GM18861 (cell line): ENCODE measurements at regions not wholly inside any gene's neighbourhood (a gene's known extent, or its start where the extent isn't known, plus 50 kb on each side); places are given as distances from the start of the nearest gene placed in this dataset.

ENCODE experiments used
- ATAC-seq: cut with Tn5 transposase; IDR thresholded peaks from one replicate; pipeline ENCODE4 v1.9.1; 2021; ENCODE audit not compliant: unreplicated experiment

GRCh38 chr1:93815366-93816110 is 63.5 kb downstream of the DNTTIP2 start:
- ATAC-seq: no peak

DNA sequence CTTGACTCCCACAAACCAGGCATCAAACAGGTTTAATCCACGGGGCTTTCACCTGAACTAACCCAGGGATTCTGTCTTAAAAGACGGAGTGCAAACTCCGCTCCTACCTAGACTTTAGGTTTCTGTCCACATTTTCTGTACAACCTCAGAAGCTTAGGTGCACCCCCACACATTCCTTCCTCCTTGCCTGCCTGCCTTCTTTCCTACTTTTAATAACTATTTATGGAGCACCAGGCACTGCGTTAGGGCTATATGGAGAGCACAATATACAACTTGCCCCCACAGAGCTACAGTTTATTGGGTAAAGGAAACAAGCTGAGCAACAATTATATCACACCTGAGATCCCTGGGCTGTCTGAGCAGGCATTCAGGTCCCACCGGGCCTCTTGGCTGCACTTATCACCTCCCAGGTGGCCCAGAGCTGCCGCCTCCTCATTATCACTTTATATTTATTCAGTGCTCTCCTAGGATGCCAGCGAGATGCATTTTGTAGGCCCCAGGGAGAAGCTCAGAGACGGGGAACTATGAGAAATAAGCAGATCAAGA is 64.1 kb downstream of the DNTTIP2 start:
- no peak for ATAC-seq

GRCh38 chr1:93814059-93814794 is 64.8 kb downstream of the DNTTIP2 start:
- ATAC-seq: peak; percentile 82

DNA sequence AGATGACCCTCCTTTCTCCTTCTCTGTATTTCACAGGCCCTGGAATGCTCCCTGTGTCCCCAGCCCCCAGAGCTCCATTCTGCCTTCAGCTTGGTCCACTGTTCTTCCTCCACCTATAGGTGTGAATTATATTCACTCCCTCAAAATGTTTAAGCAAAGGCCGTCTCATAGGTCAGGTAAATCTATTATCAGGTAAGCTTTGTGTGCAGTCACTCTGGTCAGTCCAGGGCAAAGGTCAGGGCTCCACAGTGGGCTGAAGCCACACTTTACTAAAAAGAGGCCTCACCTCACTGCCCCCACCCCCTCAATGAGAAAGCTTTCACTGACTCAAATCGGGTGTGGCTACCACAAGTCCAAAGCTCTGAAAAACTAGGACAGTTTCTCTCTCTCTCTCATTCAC is 65.9 kb downstream of the DNTTIP2 start:
- no peak for ATAC-seq

DNA sequence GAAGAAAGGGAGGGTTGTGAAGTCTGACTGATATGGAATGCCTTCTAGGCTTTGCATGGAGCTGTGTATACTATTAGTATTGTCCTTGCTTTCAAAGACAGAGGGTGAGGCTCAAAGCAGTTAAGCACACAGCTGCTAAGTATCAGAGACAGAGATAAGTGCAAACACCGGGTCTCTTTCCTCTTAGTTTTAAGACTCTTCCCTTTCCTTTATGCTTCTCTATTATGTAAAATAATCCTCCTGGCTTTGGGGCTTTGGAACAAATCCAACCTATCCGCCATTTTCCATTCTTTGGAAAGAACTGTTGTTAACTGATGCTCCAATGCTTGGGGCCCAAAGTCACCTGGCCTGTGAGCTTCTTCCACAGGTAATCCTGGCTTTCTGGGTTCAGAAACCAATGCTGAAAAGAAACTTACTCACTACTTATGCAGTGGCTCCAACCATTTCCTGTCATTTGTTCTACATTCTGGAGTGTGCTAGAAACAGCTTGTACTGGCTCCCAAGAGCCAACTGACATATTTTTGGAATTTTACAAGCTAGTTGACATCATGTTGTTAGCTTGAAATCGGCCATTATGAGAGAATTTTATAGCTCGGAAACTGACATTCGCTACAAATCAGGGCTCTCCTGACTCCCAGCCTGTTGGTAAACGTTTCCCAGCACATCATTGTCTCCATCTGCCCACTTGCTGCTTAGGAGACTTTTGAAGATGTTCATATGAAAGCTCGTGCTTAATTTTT is 67.5 kb downstream of the DNTTIP2 start:
- no peak for ATAC-seq

DNA sequence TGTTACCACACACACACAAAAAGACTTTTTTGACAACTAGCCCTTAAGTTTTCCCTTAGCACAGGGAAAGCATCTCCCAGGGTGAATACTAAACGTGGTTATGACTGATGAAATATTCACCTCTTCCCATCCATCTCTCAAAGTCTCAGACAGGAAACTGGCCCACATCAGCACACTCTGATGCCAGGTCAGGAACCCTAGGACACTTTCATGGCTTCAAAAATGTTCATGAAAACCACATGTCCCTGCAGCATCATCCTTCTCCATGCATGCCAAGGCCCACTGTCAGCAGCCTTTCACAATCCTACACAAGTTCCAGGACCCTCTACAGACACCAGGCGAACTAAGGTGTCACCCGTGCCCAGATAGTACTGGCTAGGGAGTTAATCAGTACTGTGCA is 68.7 kb downstream of the DNTTIP2 start:
- ATAC-seq: no peak

GRCh38 chr1:93808871-93809270 is 70.1 kb downstream of the DNTTIP2 start:
- ATAC-seq: no peak

GRCh38 chr1:93807311-93807930 is 71.6 kb downstream of the DNTTIP2 start:
- ATAC-seq: no peak

- ATAC-seq: no peak
Measured at GRCh38 chr1:93805027-93805610, 73.9 kb downstream of the DNTTIP2 start.

DNA sequence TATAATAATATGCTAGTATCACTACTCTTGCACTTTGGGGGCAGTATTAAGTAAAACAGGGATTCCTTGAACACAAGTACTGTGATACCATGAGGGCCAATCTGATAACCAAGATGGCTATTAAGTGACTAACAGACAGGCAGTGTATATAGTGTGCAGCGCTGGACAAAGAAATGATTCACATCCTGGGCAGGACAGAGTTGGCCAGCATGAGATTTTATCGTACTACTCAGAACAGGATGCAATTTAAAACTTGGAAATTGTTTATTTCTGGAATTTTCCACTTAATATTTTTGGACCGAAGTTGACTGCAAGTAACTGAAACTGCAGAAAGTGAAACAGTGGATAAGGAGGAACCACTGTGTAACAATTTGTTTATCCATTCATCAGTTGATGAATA is 74.6 kb downstream of the DNTTIP2 start:
- ATAC-seq: no peak

DNA sequence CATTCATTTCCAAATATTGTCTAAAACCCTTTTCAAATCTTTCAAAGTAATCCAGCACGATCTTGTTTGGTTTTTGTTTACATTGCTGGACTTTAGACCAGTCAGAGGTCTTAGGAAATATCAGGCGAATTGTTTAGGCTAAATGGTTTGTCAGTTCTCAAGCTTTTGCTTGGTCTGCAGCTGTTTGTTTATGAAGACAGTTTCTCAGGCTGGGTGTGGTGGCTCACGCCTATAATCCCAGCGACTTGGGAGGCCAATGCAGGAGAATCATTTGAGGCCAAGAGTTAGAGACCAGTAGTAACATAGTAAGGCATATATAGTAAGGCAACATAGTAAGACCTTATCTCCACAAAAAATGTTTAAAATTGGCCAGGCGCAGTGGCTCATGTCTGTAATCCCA is 77.5 kb downstream of the DNTTIP2 start:
- no peak for ATAC-seq

GRCh38 chr1:93800856-93801255 is 78.2 kb downstream of the DNTTIP2 start:
- ATAC-seq: no peak

- ATAC-seq: no peak
Measured at GRCh38 chr1:93798291-93798690, 80.7 kb downstream of the DNTTIP2 start.

GRCh38 chr1:93784538-93784937 is 94.5 kb downstream of the DNTTIP2 start:
- ATAC-seq: no peak

- no peak for ATAC-seq
Measured at GRCh38 chr1:93783876-93784275, 95.1 kb downstream of the DNTTIP2 start.

DNA sequence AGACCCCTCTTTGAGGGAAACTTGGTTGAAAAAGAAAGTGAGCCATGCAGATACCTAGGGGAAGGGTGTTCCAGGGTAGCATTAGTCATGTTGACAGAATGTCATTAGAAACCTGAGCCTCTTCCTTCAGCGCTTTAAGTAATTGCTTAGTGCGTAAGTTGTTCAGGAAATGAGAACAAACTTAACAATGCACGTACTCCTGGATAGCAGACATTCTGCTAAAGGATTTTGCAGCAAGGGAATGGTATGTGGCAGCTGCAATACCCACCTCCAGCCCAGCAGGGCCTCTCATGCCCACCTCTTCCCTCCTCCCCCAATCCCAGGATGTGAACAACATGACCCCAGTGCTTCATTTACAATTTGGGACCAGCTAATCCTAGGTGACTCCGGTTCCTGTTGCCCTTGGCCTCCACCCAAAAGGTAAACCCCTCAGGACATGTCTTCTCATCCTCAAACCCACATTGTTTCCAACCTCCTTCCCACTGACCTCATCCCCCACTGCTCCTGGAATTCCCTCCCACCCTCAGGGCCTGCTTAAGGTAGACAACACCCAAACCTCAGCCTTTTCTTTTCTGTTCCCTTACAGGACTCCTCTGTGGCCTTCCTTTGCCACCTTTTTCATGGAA is 98.0 kb upstream of the BCAR3 start:
- no peak for ATAC-seq

DNA sequence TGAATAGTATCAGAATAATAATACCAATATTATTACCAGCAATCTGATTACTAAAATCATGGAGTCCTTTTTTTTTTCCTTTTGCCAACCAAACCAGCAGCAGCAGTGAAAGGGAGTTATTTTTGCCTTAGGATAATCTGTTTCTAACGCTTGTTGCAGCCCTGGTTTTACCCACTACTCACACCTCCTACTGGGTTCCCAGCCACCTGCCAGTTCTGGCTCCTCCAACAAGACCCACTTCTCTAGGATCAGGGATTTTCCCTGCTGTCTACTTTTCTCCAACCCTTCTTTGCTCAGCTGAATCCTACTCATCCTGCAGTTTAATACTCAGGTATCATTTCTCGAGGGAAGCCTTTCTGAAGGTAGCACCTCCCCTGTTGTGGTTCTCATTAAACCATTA is 96.8 kb upstream of the BCAR3 start:
- ATAC-seq: no peak

DNA sequence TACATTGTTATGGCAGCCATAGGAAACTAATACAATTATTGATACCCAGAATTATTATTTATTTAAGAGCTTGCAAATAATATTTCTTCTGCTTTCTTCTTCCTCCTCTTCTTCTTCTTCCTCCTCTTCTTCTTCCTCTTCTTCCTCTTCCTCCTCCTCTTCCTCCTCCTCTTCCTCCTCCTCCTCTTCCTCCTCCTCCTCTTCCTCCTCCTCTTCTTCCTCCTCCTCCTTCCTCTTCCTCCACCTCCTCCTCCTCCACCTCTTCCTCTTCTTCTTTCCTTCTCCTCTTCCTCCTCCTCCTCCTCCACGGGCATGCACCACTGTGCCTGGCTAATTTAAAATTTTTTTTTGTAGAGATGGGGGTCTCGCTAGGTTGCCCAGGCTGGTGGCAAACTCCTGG is 95.6 kb upstream of the BCAR3 start:
- ATAC-seq: no peak

DNA sequence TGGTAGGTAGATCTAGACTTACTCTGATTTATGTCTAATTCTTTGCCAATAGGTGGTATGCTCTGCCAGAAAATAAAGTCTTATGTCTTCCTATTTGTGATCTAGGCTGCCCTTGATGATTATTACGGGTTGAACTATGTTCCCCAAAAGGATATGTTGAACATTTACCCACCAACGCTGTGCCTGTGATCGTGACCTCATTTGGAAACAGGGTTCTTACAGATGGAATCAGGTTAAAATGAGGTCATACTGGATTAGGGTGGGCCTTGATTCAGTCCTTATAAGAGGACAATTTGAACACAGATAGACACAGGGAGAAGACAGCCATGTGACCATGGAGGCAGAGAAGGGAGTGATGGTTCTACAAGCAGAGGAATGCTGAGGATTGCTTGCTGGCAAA is 95.1 kb upstream of the BCAR3 start:
- ATAC-seq: no peak

DNA sequence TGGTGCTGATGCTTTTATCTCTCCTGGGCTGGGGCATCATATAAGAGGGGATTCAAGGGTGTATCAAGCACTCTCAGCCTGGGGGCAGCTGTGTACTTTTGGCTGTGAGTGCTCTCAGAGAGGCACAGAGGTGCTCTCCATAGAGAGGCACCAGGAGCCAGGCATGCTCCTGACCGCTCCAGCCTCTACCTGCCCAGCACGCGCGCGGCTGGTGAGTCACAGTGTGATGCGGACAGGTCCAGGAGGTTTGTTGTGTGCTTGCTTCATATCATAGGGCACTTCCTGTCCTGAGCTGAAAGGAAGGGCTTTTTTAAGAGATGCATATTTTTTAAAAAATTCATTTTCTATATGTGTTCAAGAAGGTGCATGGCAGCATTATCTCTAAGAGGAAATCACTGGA is 93.6 kb upstream of the BCAR3 start:
- ATAC-seq: no peak
